GM19328 (cell line): ENCODE measurements at regions not wholly inside any gene's neighbourhood (a gene's known extent, or its start where the extent isn't known, plus 50 kb on each side); places are given as distances from the start of the nearest gene placed in this dataset.

Source experiments
- ATAC-seq: cut with Tn5 transposase; IDR thresholded peaks from one replicate; pipeline ENCODE4 v1.9.1; 2021; ENCODE audit warnings: mild to moderate bottlenecking, moderate library complexity; ENCODE audit not compliant: unreplicated experiment

DNA sequence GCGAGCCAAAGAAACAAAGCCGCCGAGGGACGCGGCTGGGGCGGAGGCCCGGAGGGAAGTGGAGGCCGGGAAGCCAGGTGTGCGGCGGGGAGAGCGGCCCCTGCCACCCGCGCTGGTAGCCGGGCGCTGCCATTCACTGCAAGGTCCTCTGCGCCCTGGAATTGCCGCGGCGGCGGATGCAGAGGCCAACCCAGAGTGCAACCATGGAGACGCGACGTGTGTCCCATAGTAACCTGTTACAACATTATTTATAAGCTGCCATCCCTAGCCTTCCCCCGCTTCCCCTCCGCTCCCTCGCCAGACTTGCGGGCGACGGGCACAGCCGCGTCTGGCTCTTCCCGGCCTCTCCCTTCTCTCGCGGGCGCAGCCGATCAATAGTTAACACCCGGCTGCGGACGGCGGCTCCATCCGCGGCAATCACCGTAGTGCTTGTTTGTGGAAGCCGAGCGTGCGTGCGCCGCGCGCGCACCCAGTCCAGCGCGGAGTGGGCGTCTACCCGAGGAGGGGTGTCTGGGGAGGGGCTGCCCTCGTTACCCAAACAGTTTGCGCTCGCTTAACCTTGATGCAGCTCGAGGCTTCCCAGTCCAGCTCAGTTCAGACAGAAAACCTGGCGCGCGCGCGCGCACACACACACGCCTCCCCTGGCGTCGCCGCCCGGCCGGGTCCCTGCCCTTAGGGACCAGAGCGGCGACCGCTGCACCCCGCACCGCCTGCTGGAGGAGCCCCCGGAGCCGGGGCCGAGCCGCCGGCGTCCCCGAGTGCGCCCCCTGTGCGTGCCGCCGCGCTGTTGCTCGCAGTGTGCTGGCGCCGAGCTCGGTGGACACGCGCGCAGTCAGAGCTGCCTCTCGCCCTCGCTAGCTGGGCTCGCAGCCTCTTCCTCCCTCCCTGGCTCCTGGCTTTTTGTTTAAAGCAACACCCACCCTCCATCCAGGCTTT, 165.4 kb upstream of the DPP6 start:
- ATAC-seq = no peak

DNA sequence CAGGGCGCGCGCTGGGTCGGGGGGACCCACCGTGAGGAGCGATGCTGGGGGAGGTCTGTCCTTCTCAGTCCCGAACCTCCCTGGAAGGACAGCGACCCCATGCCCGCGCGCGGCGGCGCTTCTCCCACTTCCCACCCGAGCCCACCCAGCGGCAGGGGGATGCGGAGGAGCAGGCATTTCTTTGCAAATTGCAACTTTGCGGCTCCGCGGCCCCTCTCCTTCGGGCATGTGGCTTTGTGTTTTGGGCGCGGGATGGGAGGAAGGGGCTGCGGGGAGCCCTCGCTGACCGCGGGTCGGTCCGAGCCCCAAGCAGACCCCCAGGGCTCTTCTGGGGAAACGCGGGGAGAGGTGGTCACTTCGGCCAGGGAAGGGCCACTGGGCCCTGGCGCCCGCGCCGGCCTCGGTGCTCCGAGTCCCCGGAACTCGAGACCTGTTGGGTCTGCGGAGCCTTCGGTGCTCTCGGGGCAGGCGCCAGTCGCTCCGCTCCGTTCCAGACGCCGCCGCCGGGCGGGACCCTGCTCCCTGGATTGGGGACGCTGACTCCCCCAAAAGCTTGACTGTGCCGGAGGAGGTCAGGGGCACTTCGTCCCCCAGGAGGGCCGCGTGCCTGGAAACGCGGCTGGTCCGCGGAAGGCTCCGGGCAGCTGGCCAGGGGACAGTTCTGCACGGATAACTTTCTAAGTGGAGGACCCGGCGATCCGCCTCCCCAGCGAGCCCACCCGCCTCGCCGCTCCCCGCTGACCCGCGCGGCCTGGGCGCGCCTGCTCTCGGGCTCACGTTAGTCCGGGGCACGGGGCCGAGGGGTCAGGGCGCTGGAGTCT, 164.2 kb upstream of the DPP6 start:
- no peak for ATAC-seq

DNA sequence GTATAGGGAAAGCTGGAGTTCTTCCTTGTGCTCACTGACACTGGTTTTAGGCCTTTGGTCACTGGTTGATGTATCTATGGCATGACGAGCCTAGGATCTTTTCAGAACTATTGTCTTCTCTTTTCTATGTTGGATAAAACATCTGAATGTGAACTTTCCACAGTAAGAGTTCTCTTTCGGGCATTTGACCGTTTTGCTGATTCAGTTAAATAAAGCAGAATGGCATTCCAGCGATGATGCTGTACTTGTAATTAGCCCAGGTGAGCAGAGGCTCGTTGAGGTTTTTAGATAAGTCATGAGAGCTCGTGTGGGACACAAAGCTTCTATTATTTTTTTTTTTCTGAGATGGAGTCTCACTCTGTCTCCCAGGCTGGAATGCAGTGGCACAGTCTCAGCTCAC, 160.2 kb upstream of the DPP6 start:
- ATAC-seq = no peak

DNA sequence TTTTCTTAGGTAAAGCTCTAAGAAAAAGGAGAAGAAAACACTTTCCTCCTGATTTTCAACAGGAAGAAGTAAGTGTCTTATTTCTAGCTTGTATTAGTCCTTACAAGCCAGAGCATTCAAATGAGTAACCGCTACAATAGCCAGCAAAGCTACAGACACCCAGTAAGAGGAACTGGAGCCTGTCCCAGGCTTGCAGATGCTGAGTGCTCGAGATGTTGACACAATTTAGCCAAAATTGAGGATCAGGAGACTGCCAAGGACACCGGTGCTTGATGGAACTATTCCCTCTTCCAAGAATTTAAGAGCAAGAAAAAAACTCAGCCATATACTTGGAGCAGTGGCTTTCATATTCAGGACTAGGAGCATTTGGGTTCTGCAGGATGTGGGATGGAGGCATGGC, 149.3 kb upstream of the DPP6 start:
- ATAC-seq = no peak

DNA sequence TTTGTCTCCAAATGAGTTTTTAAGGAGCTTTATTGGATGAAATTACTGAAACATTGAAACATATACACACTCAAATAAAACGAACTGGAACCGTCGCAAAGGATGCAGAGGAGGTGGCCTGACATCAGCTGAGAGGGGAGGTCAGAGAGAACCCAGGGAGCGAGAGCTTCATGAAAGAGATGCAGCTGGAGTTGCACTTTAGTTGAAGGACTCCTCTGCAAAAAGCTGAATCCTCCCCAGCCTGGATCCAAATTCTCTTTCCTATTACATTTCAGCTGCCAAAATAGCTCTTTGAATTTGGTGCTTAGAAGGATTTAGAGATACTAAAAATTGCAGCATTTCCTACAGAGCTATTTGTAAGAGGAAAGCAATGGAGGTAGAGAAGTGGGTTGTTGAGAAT, 140.0 kb upstream of the DPP6 start:
- ATAC-seq = no peak

DNA sequence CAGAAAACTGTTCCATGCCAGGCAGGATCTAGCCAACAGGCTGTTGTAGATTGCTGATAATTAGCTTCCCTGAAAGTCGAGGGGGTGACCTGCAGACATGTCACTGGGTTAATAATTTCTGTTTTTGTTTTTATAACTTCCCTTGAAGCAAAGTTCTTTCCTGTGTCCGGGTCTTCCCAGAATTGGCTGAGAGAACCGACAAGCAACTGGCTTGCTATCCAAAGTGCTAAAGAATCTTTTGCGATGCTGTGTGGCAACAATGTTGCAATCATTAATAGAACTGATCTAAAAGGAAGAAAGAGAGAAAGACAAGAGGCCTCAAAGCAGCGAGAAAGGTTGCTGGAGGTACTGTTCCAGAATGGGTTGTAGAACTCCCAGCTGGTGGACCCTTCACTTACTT, 132.1 kb upstream of the DPP6 start:
- ATAC-seq = no peak

DNA sequence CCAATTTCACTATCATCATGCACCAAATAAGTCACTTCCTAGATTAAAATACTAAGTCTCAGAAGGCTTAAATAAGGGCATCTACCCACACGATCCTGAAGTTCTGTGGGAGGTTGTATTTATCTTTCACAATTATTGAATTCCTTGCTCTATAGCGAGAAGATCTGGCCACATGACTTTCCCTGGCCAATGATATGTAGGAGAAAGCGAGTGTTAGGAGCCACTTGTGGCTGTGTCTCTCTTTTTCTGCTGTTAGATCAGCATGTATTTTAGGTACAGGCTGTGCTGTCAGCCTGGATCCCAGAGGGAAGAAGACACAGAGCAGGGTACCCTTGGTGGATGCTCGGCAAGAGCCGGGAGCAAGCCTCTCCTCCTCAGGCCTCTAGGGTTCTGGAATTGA, 131.3 kb upstream of the DPP6 start:
- no peak for ATAC-seq

DNA sequence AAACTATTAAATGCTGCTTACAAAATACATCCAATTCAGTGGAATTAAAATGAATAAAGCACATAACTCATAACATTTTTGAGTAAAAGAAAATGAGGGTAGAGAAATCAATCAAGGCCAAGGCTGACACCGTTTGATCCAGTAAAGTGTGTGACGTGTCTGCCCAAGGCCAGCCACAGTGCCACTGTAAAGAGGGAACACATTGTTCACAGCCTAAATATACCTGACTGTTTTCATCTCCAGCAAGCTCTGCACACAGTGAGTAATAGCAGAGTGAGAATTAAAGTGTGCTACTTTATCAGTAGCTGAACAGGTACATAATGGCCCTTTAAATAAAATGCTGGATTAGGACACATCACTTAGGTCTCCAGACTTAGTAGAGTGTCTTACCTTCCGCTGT, 130.8 kb upstream of the DPP6 start:
- ATAC-seq = no peak

DNA sequence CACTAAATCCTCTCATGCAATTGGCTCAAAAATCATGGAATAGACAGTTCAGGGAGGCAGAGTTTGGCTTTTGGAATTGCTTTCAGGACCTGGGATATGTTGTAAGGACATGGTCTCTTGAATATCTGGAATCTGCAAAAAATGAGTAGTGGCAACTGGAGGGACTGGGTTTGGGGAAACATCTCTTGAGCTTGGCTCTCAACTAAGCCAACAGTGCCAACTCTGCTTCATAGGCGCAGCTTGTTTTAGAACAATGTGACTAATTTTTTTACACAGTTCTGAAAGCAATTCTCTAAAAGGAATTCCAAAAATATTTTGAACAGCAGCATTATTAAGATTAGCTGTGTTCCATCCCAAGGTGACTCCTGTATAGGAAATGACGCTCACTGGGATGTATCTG, 121.5 kb upstream of the DPP6 start:
- ATAC-seq = no peak

DNA sequence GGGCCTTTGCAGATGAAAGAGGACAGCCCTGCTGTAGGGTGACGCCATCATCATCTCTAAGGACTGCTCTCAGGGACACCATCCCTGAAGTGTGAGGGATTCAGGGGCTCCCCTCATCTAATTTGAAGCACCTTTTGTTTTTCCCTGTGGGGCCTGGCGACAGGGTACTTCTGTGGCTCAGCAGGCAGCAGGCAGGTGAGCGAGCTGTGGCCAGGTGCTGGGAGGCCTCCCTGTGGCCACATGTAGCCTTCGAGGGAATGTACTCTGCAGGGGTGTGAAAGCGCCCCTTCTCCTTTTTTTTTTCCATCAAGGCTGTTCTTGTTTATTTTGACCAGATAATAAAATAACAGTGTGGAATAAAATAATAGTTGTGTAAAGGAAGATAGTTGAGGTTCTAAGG, 118.2 kb upstream of the DPP6 start:
- no peak for ATAC-seq

DNA sequence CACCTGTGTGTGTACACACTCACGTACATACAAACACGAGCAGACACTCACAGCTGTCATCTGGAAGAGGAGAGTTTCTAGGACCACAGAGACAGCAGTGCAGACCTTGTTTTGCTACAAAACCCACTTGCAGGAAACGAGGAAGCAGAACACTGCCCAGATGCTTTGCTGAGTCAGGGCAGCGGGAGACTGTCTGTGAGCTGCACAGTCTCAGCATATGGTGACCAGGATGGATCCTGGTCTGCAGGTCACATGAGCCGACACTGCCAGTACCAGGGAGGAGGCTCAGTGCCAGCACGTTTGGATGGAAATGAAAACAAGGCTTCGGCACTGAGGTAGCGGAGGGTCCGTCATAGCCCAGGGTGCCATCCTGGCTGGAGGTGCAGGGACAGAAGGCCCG, 117.6 kb upstream of the DPP6 start:
- ATAC-seq = no peak

DNA sequence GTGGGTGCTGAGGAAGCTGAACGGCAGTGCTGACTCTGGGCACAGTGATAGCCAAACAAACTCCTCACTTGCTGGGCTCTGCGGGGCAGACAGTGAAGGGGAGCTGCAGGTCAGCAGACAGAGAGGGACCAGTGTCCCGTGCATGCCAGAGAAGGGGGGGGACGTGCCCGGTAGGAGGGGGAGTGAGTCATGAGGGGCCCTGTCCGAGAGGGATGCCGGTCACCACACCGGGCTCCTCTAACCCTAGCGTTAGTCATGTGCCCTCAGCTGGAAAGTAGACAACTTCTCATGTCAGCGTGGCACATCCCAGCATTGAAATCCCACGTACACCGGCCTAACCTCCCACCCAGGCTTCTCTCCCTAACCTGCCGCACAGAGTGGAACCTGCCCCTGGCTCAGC, 117.1 kb upstream of the DPP6 start:
- ATAC-seq = no peak

DNA sequence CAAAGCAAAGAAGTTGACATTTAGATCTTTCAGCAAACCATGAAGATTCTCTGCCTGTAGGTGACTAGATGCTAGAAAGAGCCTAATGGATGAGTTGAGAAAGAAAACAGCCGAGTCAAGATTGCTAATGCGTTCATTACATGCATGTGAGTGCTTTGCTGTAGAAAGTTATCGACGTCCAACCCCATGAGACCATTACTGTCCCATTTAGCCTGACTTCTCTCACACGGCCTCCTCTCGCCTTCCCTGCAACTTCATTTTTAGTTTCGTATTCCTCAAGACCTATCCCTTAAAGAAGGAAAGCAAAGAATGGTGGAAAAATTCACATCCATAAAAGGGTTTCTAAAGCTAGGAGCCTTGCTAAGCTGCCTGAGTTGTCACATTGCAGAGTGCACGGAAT, 113.7 kb upstream of the DPP6 start:
- ATAC-seq = no peak

DNA sequence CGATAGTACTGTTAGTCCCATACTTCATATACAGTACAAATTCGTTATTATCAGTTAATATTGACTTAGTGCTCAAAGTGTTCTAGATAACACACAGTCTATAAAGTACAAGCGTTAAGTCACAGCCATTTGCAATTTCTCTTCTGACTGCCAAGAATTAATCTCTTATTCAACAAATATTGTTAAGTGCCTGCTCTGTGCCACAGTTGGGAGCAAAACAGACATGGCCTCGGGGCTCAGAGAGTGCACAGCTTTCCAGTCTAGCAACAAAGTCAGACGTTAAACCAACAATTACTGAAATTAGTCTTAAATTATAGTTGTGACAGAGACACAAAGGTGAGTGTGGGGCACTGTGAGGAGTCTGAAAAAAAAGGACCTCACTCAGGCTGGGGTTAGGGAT, 113.0 kb upstream of the DPP6 start:
- ATAC-seq = no peak

DNA sequence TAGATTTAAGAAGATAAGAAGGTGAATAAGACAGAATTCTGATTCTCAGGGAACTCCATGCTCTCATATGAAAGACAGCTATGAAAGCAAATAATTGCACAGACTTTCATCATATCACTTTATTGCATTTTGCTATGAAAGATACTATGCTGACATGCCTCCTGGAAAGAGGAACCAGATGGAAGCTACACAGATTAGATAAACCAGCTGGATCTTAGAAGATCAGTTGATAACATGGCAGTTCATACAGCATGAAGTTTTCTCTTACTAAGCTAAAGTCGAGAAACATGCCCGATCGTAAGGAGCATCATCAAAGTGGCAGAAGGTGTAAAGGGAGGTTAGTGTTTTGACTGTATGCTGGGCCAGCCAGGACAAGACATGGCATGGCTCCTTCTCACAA, 112.5 kb upstream of the DPP6 start:
- no peak for ATAC-seq

DNA sequence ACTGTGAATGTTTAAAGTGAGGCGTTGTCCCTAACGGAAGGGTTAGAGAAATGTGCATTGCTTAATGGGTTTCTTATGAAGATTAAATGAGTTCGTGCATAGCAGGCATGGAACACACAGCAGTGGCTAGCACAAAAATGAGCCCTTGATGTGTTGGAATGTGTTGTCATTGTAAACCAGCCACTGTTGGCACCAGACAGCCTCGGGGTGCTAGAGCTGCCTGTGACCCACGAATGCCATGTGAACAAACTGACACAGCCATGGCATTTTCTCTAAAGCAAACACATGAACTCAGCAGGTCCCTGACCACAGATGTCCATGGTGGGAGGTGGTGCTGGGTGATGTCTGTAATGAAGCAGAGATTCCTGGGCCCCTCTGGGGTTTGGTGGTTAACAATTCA, 111.1 kb upstream of the DPP6 start:
- ATAC-seq = no peak

DNA sequence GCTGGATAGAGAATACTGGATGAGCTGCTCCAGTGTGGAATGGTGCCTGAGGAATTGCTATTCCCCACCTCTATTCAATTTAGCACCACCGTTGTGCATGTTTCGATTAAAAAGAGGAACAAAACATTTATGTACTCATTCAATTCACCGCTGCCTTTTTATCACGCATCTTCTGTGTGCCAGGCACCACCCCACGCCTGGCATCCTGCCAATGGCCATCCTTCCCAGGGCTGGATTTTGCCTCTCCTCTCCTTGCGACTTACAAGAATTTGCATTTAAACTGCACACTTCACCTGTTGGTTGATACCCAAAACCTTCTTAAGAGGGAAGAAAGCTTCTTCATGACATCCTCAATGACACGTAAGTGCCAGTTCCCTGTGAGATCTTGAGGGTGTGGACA, 110.2 kb upstream of the DPP6 start:
- ATAC-seq = no peak

DNA sequence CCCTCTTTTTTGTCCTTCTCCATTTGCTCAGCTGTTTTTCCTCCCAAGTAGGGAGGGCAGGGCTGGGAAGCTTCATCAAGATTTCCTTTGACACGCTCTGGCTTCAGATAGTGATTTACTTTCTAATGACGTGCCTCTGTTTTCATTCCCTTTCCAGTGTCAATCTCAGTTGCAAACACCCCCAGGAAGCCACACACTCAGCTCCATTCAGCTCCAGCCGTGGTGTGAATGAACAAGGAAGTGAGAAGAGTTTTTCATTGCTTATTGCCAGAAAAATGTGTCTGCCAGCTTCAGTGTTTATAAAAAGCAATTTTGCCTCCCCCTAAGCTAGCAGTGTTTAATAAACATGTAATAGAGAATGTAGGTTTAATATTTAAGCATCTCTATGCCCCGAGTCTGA, 108.7 kb upstream of the DPP6 start:
- ATAC-seq = no peak

DNA sequence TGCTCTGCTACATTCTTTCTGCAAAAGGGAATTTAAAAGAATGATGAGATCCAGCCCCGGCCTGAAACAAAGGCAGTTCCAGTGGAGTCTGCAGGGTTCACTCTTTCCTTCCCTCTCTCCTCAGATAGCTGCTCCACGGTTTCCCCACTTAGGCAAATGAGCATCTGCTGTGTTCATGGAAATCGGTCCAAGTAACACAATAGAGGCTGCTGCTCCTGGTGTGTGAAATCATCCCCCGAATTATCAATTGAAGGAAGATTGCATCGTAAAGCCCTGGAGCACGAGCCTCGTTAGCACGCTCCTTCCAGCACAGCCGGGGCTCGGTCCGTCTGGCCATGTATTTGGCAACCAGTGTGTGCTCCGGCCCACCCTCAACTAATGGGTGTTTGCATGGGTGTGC, 108.3 kb upstream of the DPP6 start:
- no peak for ATAC-seq

DNA sequence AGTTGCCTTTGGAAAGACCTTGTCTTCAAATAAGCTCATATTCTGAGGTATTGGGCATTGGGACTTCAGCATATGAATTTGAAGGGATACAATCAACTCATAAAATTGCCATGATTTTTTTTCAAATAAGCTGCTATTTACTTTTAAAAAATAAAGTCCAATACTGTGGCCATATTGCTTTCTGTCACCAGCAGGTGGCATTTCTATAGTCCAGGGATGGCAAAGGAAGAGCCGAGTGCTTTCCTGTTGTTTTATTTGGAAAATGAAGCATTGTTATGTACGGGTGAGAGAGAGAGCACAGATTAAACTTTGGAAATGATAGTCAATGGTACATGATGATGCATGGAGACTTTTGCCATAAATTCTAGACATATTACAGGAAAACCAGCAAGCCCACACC, 104.1 kb upstream of the DPP6 start:
- ATAC-seq = no peak

DNA sequence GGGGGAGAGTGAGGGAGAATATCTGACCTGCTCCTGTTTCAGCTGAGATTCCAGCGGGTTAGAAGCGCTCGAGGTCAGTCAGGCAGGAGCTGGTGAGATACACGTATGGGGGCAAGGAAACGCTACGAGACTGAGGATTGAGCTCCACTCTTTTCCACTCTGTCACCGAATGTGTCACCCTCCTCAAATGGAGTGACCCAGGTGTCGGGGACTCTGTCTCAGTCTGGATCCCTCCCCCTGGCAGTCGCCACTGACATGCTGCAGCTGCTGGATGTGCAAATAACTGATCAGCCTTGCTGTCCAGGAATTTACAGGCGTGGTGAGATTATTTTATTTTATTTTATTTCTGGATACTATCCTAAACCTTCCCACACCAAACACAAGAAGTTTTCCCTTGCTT, 100.9 kb upstream of the DPP6 start:
- no peak for ATAC-seq

DNA sequence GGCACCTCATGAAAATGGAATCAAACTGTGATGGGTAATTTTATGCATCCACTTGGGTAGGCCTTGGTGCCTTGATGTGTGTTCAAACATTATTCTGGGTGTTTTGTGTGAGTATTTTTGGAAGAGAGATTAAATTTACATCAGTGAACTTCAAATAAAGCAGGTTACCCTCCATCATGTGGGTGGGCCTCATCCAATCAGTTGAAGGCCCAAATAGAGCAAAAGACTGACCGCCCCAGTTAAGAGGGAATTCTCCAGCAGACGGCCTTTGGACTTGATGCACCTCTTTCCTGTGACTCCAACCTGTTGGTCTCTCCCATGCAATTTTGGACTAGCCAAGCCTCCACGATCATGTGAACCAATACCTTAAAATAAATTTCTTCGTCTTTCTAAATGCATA, 97.7 kb upstream of the DPP6 start:
- ATAC-seq = no peak
